OCI-LY7 (cell line): ENCODE measurements at regions not wholly inside any gene's neighbourhood (a gene's known extent, or its start where the extent isn't known, plus 50 kb on each side); places are given as distances from the start of the nearest gene placed in this dataset.

Experiments
- BruUV-seq: library from RNA; stranded (reverse); fragments of 400-500 nt; replicated peaks from 2 replicates; lab custom pipeline; 2021; lab: Mats Ljungman, UMichigan
- CTCF ChIA-PET: fragments of 300-600 bp; sonication (Branson Sonifier 250); formaldehyde crosslinking; loops from one replicate; lab custom pipeline; 2022; ENCODE audit warnings: antibody characterized with exemption; ENCODE audit not compliant: unreplicated experiment; lab: Charles Lee
- POLR2A ChIA-PET: fragments of 300-600 bp; sonication (Branson Sonifier 250); formaldehyde crosslinking; loops from one replicate; lab custom pipeline; 2022; ENCODE audit warnings: antibody characterized with exemption; lab: Charles Lee
- DNase-seq: peaks from one replicate; pipeline ENCODE4 v3.0.0-alpha.2; 2015; ENCODE audit warnings: low spot score
- H2AFZ ChIP-seq: fragments of 200-600 bp; sonication (generic), shearing (Covaris generic); 2 replicates; pipeline ENCODE4 v1.6.1; 2014; ENCODE audit warnings: mild to moderate bottlenecking, antibody characterized with exemption, low read length, moderate library complexity
- H3K27ac ChIP-seq: fragments of 200-600 bp; sonication (generic); 2 replicates; pipeline ENCODE4 v1.5.1; 2014; ENCODE audit warnings: mixed run types, low read depth, mild to moderate bottlenecking, moderate library complexity, low read length, inconsistent platforms; ENCODE audit not compliant: poor library complexity, severe bottlenecking
- H3K36me3 ChIP-seq: fragments of 200-600 bp; sonication (generic); 2 replicates; pipeline ENCODE4 v1.6.1; 2014; ENCODE audit warnings: mild to moderate bottlenecking, antibody characterized with exemption, low read length, moderate library complexity, mixed read lengths; ENCODE audit not compliant: insufficient read depth
- H3K4me1 ChIP-seq: fragments of 200-600 bp; sonication (generic); 2 replicates; pipeline ENCODE4 v1.5.1; 2014; ENCODE audit warnings: mild to moderate bottlenecking, low read length; ENCODE audit not compliant: insufficient read depth, poor library complexity, severe bottlenecking
- H3K4me2 ChIP-seq: fragments of 200-600 bp; sonication (generic); 2 replicates; pipeline ENCODE4 v1.6.1; 2014; ENCODE audit warnings: mild to moderate bottlenecking, low read length
- H3K4me3 ChIP-seq: fragments of 200-600 bp; sonication (generic); 2 replicates; pipeline ENCODE4 v1.5.1; 2014; ENCODE audit warnings: mild to moderate bottlenecking, low read depth, low read length; ENCODE audit not compliant: poor library complexity, severe bottlenecking
- H3K79me2 ChIP-seq: fragments of 200-600 bp; sonication (generic); 2 replicates; pipeline ENCODE4 v1.6.1; 2016; ENCODE audit warnings: low read depth, mild to moderate bottlenecking, low read length, moderate library complexity, mixed read lengths; ENCODE audit not compliant: insufficient read depth
- H3K9me2 ChIP-seq: fragments of 200-600 bp; sonication (generic); 2 replicates; pipeline ENCODE4 v1.6.1; 2016; ENCODE audit warnings: mild to moderate bottlenecking, low read length, mixed read lengths; ENCODE audit not compliant: insufficient read depth
- H3K9me3 ChIP-seq: fragments of 200-600 bp; sonication (generic); 2 replicates; pipeline ENCODE4 v1.6.1; 2014; ENCODE audit warnings: mild to moderate bottlenecking, mixed run types, low read length, mixed read lengths
- H4K20me1 ChIP-seq: fragments of 200-600 bp; sonication (generic); 2 replicates; pipeline ENCODE4 v1.6.1; 2014; ENCODE audit warnings: mild to moderate bottlenecking, antibody characterized with exemption, low read length, moderate library complexity, mixed read lengths; ENCODE audit not compliant: insufficient read depth
- EZH2phosphoT487 ChIP-seq: fragments of 200-600 bp; sonication (generic); IDR thresholded peaks from 2 replicates; pipeline ENCODE4 v1.6.1; 2018; ENCODE audit warnings: low read depth, borderline replicate concordance, mild to moderate bottlenecking, mixed run types, antibody characterized with exemption, low read length, moderate library complexity, mixed read lengths
- intact Hi-C: fragments of 100-400 bp; cut with micrococcal nuclease; formaldehyde crosslinking; loops from one replicate; pipeline ENCODE4 v1.10.0; 2022; ENCODE audit not compliant: unreplicated experiment
- TF ChIP-seq, protein P1 (sequence below): fragments of 200-600 bp; sonication (generic); conservative IDR thresholded peaks from 2 replicates; pipeline ENCODE4 v1.5.1; 2014; ENCODE audit warnings: mild to moderate bottlenecking, antibody characterized with exemption, low read length, moderate library complexity, mixed read lengths

DNA sequence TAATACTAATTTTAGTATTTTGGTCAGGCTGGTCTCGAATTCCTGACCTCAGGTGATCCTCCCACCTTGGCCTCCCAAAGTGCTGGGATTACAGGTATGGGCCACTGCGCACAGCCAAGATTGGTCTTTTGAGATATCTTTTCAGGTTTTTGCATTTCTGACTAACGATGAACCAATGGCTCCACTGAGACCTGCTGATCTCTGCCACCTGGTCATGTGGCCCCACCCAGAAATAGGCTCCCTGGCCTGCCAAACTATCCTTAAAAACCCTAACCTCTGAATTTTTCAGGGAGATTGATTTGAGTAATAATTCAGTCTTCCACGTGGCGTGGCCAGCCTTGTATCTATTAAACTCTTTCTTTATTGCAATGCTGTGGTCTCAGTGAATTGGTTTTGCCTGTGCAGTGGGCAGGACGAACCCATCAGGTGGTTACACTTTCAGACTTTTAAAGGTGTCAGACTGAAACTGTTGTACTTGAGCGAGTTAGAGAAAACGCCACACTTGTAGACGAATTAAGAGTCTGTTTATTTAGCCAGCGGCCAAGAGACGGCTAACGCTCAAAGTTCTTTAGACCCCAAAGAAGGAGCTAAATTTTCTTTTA, 85.8 kb upstream of the MSH6 start:
- intact Hi-C loops = loop anchor here (1.0 to 10.0 kb wide), 8 partner anchors 72 to 1130 kb away; partner anchors contain the start of genes FBXO11, MSH2 and MSH6
- DNase-seq = peak; percentile 79
- ChIA-PET CTCF (no interaction called here), POLR2A (interaction anchor here (0.6 to 8.9 kb wide), 14 partner anchors 9 to 176 kb away, joined by 3 to 242 read pairs (median 6); no protein-coding TSS in a partner anchor)
- H3K79me2 ChIP-seq = peaks cover 84% of the 10 kb centered on the region
- H3K9me2 ChIP-seq = no peaks in the 10 kb centered on the region
- H3K9me3 ChIP-seq = no peaks in the 10 kb centered on the region
- H3K4me2 ChIP-seq = peak overlapping the region; percentile 98
- peak overlapping the region; percentile 99 for H3K4me3 ChIP-seq
- peak overlapping the region; percentile 97 for H3K27ac ChIP-seq
- no peaks in the 10 kb centered on the region for H4K20me1 ChIP-seq
- BruUV-seq = no TSS peak
- H2AFZ ChIP-seq = no peak overlapping the region
- no peak for TF ChIP-seq EZH2phosphoT487
- TF ChIP-seq, protein P1, sequence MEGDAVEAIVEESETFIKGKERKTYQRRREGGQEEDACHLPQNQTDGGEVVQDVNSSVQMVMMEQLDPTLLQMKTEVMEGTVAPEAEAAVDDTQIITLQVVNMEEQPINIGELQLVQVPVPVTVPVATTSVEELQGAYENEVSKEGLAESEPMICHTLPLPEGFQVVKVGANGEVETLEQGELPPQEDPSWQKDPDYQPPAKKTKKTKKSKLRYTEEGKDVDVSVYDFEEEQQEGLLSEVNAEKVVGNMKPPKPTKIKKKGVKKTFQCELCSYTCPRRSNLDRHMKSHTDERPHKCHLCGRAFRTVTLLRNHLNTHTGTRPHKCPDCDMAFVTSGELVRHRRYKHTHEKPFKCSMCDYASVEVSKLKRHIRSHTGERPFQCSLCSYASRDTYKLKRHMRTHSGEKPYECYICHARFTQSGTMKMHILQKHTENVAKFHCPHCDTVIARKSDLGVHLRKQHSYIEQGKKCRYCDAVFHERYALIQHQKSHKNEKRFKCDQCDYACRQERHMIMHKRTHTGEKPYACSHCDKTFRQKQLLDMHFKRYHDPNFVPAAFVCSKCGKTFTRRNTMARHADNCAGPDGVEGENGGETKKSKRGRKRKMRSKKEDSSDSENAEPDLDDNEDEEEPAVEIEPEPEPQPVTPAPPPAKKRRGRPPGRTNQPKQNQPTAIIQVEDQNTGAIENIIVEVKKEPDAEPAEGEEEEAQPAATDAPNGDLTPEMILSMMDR = no peak
- H3K36me3 ChIP-seq = peaks cover 62% of the 10 kb centered on the region
- peaks cover 58% of the 10 kb centered on the region for H3K4me1 ChIP-seq

- no peak overlapping the region for H2AFZ ChIP-seq
- H3K4me3 ChIP-seq = peak overlapping the region; percentile 99
- TF ChIP-seq, protein P1 = no peak
- no peak for TF ChIP-seq EZH2phosphoT487
- H3K79me2 ChIP-seq = peaks cover 84% of the 10 kb centered on the region
- intact Hi-C loops = loop anchor here (2.0 to 10.0 kb wide), 7 partner anchors 72 to 1129 kb away; partner anchors contain the start of genes FBXO11, MSH2 and MSH6
- peak overlapping the region; percentile 98 for H3K4me2 ChIP-seq
- H3K36me3 ChIP-seq = peaks cover 57% of the 10 kb centered on the region
- no peaks in the 10 kb centered on the region for H3K9me2 ChIP-seq
- H3K4me1 ChIP-seq = peaks cover 58% of the 10 kb centered on the region
- no peaks in the 10 kb centered on the region for H3K9me3 ChIP-seq
- peak overlapping the region; percentile 97 for H3K27ac ChIP-seq
- DNase-seq = no peak
- ChIA-PET CTCF (no interaction called here), POLR2A (interaction anchor here (0.5 to 8.9 kb wide), 8 partner anchors 10 to 717 kb away, joined by 3 to 242 read pairs (median 7); partner anchors contain the start of gene MSH6)
- no peaks in the 10 kb centered on the region for H4K20me1 ChIP-seq
- BruUV-seq = TSS peak; percentile 18
Observed at GRCh38 chr2:47696478-47696831, 86.5 kb upstream of the MSH6 start.
